GM21515 (cell line): ENCODE measurements at regions not wholly inside any gene's neighbourhood (a gene's known extent, or its start where the extent isn't known, plus 50 kb on each side); places are given as distances from the start of the nearest gene placed in this dataset.
"Not testable (repeated sequence)": the region's sequence is repeated elsewhere in the genome, so short reads cannot be mapped to it uniquely, and the experiment has no call there.

Source experiments
- ATAC-seq: cut with Tn5 transposase; IDR thresholded peaks from one replicate; pipeline ENCODE4 v1.9.1; 2021; ENCODE audit not compliant: unreplicated experiment

GRCh38 chr2:146403546-146404160 is 1441.2 kb upstream of the ACVR2A start:
- ATAC-seq = not testable (repeated sequence)

- no peak for ATAC-seq
These were observed 1452.2 kb upstream of the ACVR2A start for GRCh38 chr2:146392631-146393030.

- ATAC-seq = no peak
These were observed 1452.6 kb upstream of the ACVR2A start for GRCh38 chr2:146392186-146392585.

- ATAC-seq = no peak
These were observed 1456.1 kb upstream of the ACVR2A start for GRCh38 chr2:146388757-146389156.

- no peak for ATAC-seq
These were observed 1458.7 kb upstream of the ACVR2A start for GRCh38 chr2:146386096-146386495.

- ATAC-seq = no peak
These were observed 1459.8 kb upstream of the ACVR2A start for GRCh38 chr2:146385031-146385430.

- ATAC-seq = no peak
These were observed 1468.2 kb upstream of the ACVR2A start for GRCh38 chr2:146376511-146377064.

- ATAC-seq = no peak
These were observed 1470.3 kb upstream of the ACVR2A start for GRCh38 chr2:146374505-146374904.

GRCh38 chr2:146371364-146371763 is 1473.5 kb upstream of the ACVR2A start:
- ATAC-seq = not testable (repeated sequence)

- no peak for ATAC-seq
These were observed 1474.0 kb upstream of the ACVR2A start for GRCh38 chr2:146370826-146371225.

- no peak for ATAC-seq
These were observed 1478.6 kb upstream of the ACVR2A start for GRCh38 chr2:146366276-146366675.

GRCh38 chr2:146365041-146365440 is 1479.8 kb upstream of the ACVR2A start:
- ATAC-seq = no peak

- no peak for ATAC-seq
These were observed 1481.1 kb upstream of the ACVR2A start for GRCh38 chr2:146363731-146364130.

GRCh38 chr2:146351689-146352088 is 1493.1 kb upstream of the ACVR2A start:
- no peak for ATAC-seq

- ATAC-seq = no peak
These were observed 1495.5 kb upstream of the ACVR2A start for GRCh38 chr2:146349334-146349733.

- no peak for ATAC-seq
These were observed 1519.9 kb upstream of the ACVR2A start for GRCh38 chr2:146324951-146325350.

- no peak for ATAC-seq
These were observed 1521.3 kb upstream of the ACVR2A start for GRCh38 chr2:146323564-146323963.

- ATAC-seq = no peak
These were observed 1523.7 kb upstream of the ACVR2A start for GRCh38 chr2:146321175-146321574.

- no peak for ATAC-seq
These were observed 1526.9 kb upstream of the ACVR2A start for GRCh38 chr2:146317959-146318358.

- ATAC-seq = no peak
These were observed 1531.9 kb upstream of the ACVR2A start for GRCh38 chr2:146312899-146313298.

GRCh38 chr2:146305164-146305563 is 1539.7 kb upstream of the ACVR2A start:
- no peak for ATAC-seq

- no peak for ATAC-seq
These were observed 1543.5 kb upstream of the ACVR2A start for GRCh38 chr2:146301287-146301686.

GRCh38 chr2:146295080-146295670 is 1549.7 kb upstream of the ACVR2A start:
- no peak for ATAC-seq
